ENCODE measurements at regions not wholly inside any gene's neighbourhood (a gene's known extent, or its start where the extent isn't known, plus 50 kb on each side); places are given as distances from the start of the nearest gene placed in this dataset.

DNA sequence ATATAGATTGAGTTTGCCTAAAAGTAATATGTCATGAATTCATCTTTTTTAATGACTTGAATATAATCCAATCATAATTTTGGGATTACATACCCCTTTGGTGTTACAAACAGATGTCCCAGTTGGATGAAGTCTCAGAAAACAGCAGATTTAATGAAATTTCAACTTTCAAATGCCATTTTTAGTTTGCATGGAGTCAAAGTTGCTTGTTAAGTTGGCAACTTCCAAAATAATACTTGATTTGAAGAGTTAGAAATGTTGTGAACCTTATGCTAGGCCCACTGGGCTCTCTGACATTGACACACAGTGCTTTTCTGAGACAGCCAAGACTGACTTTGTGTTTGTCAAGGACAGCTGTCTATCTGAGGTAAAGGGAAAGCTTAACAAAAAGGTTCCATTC lies 248.1 kb downstream of the KIF20B start:
- H3K4me3 ChIP-seq (ENCODE audit: low read length in 2 of 2), result no peak overlapping the region
- H3K9me3 ChIP-seq (ENCODE audit: control insufficient read depth in 2 of 2, insufficient read depth in 1 of 2, low read length in 1 of 2), result peaks cover 0 to 8% of the 10 kb centered on the region in 2 donors
- no peak overlapping the region for H3K27ac ChIP-seq (ENCODE audit: low read depth in 1 of 2, low read length in 1 of 2)
- DNase-seq (ENCODE audit: low read depth in 6 of 9, low spot score in 9 of 9), result no peak
- H3K4me1 ChIP-seq (ENCODE audit: control insufficient read depth in 2 of 2, insufficient read depth in 2 of 2, low read length in 2 of 2), result no peaks in the 10 kb centered on the region
- no peaks in the 10 kb centered on the region for H3K27me3 ChIP-seq (ENCODE audit: control insufficient read depth in 2 of 2, insufficient read depth in 1 of 2, low read length in 1 of 2)
- H3K36me3 ChIP-seq (ENCODE audit: control insufficient read depth in 2 of 2, insufficient read depth in 2 of 2, low read length in 1 of 2), result no peaks in the 10 kb centered on the region

- Histone ChIP-seq H3K9me3 (ENCODE audit: control insufficient read depth in 2 of 2, insufficient read depth in 1 of 2, low read length in 1 of 2) (peaks cover 0 to 8% of the 10 kb centered on the region in 2 donors), H3K4me3 (ENCODE audit: low read length in 2 of 2) (no peak overlapping the region), H3K27me3 (ENCODE audit: control insufficient read depth in 2 of 2, insufficient read depth in 1 of 2, low read length in 1 of 2) (no peaks in the 10 kb centered on the region), H3K36me3 (ENCODE audit: control insufficient read depth in 2 of 2, insufficient read depth in 2 of 2, low read length in 1 of 2) (no peaks in the 10 kb centered on the region), H3K4me1 (ENCODE audit: control insufficient read depth in 2 of 2, insufficient read depth in 2 of 2, low read length in 2 of 2) (no peaks in the 10 kb centered on the region), H3K27ac (ENCODE audit: low read depth in 1 of 2, low read length in 1 of 2) (no peak overlapping the region)
- DNase-seq (ENCODE audit: low read depth in 6 of 9, low spot score in 9 of 9), result no peak
- WGBS, result 100% methylated on average over 1 of the region's 1 CpG
These were observed 250.9 kb downstream of the KIF20B start for GRCh38 chr10:89952325-89952724.

DNA sequence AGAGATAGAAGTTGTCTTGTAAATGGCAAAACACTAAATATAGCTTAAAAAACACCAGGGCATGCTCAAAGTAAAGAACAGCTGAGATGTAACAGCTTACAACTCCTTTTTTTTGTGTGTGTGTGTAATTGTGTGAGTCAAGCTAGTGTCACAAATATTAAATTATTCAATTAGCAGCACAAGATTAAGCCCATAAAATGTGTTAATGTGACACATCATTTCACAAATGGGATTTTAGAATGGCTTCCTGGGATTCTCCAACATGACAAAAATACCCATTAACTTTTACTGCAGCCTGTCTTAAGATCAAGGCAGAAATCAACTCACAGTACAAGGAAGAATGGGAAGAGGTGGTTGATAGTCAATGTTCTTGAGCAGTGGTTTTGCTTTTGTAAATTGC lies 251.4 kb downstream of the KIF20B start:
- H3K27ac ChIP-seq (ENCODE audit: low read depth in 1 of 2, low read length in 1 of 2), result no peak overlapping the region

DNA sequence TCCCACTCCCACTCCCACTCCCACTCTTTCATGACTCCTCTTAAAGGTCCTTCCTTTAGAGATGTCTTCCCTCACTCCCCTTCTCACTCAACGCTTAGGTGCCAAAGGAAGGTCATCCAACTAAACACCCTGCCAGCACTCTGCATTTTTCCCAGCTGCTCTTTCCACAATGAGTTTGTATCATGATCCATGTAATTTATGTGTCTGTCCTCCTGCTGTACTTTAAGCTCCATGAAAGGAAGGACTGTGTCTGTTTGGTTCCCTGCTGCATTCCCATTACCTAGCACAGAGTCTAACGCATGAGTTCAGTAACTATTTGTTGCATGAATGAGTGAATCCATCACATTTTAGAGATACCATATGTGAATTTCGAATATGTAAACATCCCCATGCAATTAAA lies 252.7 kb downstream of the KIF20B start:
- Histone ChIP-seq H3K4me1 (ENCODE audit: control insufficient read depth in 2 of 2, insufficient read depth in 2 of 2, low read length in 2 of 2) (no peaks in the 10 kb centered on the region), H3K4me3 (ENCODE audit: low read length in 2 of 2) (no peak overlapping the region), H3K27ac (ENCODE audit: low read depth in 1 of 2, low read length in 1 of 2) (no peak overlapping the region), H3K27me3 (ENCODE audit: control insufficient read depth in 2 of 2, insufficient read depth in 1 of 2, low read length in 1 of 2) (no peaks in the 10 kb centered on the region), H3K9me3 (ENCODE audit: control insufficient read depth in 2 of 2, insufficient read depth in 1 of 2, low read length in 1 of 2) (peaks cover 0 to 8% of the 10 kb centered on the region in 2 donors), H3K36me3 (ENCODE audit: control insufficient read depth in 2 of 2, insufficient read depth in 2 of 2, low read length in 1 of 2) (no peaks in the 10 kb centered on the region)
- 95% methylated on average over 3 of the region's 3 CpGs for WGBS
- no peak for DNase-seq (ENCODE audit: low read depth in 6 of 9, low spot score in 9 of 9)

More for the DNA sequence above, 251.4 kb downstream of the KIF20B start:
- no peak overlapping the region for H3K4me3 ChIP-seq (ENCODE audit: low read length in 2 of 2)
- peaks cover 0 to 8% of the 10 kb centered on the region in 2 donors for H3K9me3 ChIP-seq (ENCODE audit: control insufficient read depth in 2 of 2, insufficient read depth in 1 of 2, low read length in 1 of 2)
- DNase-seq (ENCODE audit: low read depth in 6 of 9, low spot score in 9 of 9), result no peak
- no peaks in the 10 kb centered on the region for H3K4me1 ChIP-seq (ENCODE audit: control insufficient read depth in 2 of 2, insufficient read depth in 2 of 2, low read length in 2 of 2)
- H3K36me3 ChIP-seq (ENCODE audit: control insufficient read depth in 2 of 2, insufficient read depth in 2 of 2, low read length in 1 of 2), result no peaks in the 10 kb centered on the region
- H3K27me3 ChIP-seq (ENCODE audit: control insufficient read depth in 2 of 2, insufficient read depth in 1 of 2, low read length in 1 of 2), result no peaks in the 10 kb centered on the region

DNA sequence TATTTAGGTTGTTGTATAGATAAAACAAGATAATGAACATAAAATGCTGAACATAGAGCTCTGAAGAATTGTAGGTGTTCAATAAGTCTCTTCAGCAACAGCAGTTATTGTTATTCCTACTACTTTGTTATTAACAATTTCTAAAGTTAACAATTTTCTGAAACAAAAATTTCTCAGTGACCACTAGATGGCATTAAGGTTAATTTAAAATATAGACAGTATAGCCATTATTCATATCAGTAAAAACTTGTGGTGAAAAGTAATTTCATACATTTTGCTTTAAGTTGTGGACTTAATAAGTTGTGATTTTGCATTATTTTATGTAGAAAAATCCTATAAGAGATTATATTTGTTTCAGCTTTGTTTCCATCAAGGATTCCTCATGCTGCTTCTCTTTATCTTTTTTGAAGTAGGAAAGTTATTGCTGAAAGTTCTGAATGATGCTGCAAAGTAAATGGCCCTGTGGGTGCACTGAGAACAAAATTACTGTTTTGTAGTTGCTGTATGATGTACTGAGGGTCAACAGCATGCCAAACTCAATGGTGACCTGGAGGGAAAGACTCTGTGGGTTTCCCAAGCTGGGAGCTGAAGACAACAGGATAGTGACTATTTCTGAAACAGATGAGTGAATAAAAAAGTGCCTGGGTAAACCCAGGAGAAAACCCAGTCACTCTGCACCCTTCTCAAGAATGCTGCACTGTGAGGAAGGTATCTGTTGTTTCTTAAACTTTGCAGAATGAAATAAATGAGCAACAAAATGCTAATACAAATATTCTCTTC lies 253.6 kb downstream of the KIF20B start:
- no peak for DNase-seq (ENCODE audit: low read depth in 6 of 9, low spot score in 9 of 9)
- Histone ChIP-seq H3K27me3 (ENCODE audit: control insufficient read depth in 2 of 2, insufficient read depth in 1 of 2, low read length in 1 of 2) (no peaks in the 10 kb centered on the region), H3K9me3 (ENCODE audit: control insufficient read depth in 2 of 2, insufficient read depth in 1 of 2, low read length in 1 of 2) (peaks cover 0 to 8% of the 10 kb centered on the region in 2 donors), H3K36me3 (ENCODE audit: control insufficient read depth in 2 of 2, insufficient read depth in 2 of 2, low read length in 1 of 2) (no peaks in the 10 kb centered on the region), H3K27ac (ENCODE audit: low read depth in 1 of 2, low read length in 1 of 2) (no peak overlapping the region), H3K4me1 (ENCODE audit: control insufficient read depth in 2 of 2, insufficient read depth in 2 of 2, low read length in 2 of 2) (no peaks in the 10 kb centered on the region), H3K4me3 (ENCODE audit: low read length in 2 of 2) (no peak overlapping the region)

DNA sequence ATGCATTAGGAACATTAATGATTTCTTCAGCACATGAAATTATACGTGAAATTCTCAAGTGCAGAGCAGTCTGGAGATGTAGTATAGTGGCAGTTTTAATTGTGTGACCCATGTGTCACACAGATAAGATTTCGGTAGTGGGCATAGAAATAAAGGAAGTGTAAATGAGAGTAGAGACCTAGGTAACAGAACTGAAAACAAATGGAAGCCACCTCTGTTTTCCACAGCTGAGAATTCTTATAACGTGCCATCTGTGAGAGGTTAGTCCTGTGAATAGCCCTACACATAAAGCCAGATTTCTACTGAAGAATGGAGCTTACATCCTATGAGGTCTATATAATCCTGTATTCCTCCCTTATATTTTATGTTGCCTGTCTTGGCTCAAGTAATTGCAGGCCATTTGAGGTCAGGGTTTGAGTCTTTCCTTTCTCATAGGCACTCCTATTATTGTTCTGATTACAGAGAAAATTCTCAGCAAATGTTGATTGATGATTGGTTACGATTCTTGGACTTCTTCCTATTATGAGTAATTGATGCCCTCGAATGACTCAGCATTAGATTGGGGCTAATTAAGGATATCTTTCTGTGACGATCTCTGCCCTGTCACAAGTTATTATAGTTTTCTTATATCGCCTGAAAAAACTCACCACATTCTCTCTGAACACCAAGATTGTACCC lies 258.2 kb downstream of the KIF20B start:
- H3K4me3 ChIP-seq (ENCODE audit: low read length in 2 of 2), result no peak overlapping the region
- H3K27me3 ChIP-seq (ENCODE audit: control insufficient read depth in 2 of 2, insufficient read depth in 1 of 2, low read length in 1 of 2), result no peaks in the 10 kb centered on the region
- H3K27ac ChIP-seq (ENCODE audit: low read depth in 1 of 2, low read length in 1 of 2), result no peak overlapping the region
- H3K36me3 ChIP-seq (ENCODE audit: control insufficient read depth in 2 of 2, insufficient read depth in 2 of 2, low read length in 1 of 2), result no peaks in the 10 kb centered on the region
- DNase-seq (ENCODE audit: low read depth in 6 of 9, low spot score in 9 of 9), result no peak
- no peaks in the 10 kb centered on the region for H3K4me1 ChIP-seq (ENCODE audit: control insufficient read depth in 2 of 2, insufficient read depth in 2 of 2, low read length in 2 of 2)
- no peaks in the 10 kb centered on the region for H3K9me3 ChIP-seq (ENCODE audit: control insufficient read depth in 2 of 2, insufficient read depth in 1 of 2, low read length in 1 of 2)
- 92% methylated on average over 7 of the region's 7 CpGs for WGBS

DNA sequence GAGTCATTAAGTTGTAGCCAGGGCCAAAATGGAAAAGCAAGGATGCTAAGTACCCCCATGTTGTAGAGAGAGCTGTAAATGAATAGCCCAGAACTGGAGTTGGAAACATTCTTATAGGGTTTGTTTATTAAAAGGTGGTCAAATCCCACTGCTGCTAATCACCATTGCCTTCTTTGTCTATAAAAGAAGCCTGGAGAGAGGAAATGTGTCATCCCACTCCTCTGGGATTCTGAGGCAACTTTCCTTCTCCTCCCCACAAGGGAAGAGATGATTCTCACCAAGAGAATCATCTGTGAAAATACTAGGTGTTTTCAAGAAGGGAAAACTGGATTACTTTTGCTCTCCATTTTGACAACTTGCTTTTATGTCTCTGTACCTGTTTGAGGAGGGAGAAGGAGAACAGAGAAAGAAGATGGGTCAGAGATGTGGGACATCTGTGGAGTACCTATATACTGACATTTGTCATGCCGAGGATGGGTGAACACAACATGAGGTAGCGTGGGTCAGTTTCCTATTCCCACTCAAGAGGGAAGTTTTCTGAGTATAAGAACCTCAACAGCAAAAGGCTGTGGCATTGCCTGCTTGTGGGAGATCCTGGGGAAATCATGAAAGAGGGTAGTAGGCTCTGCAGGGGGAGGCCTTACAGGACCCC lies 262.2 kb downstream of the KIF20B start:
- Histone ChIP-seq H3K27me3 (ENCODE audit: control insufficient read depth in 2 of 2, insufficient read depth in 1 of 2, low read length in 1 of 2) (no peaks in the 10 kb centered on the region), H3K9me3 (ENCODE audit: control insufficient read depth in 2 of 2, insufficient read depth in 1 of 2, low read length in 1 of 2) (no peaks in the 10 kb centered on the region), H3K36me3 (ENCODE audit: control insufficient read depth in 2 of 2, insufficient read depth in 2 of 2, low read length in 1 of 2) (no peaks in the 10 kb centered on the region), H3K4me1 (ENCODE audit: control insufficient read depth in 2 of 2, insufficient read depth in 2 of 2, low read length in 2 of 2) (no peaks in the 10 kb centered on the region), H3K27ac (ENCODE audit: low read depth in 1 of 2, low read length in 1 of 2) (no peak overlapping the region), H3K4me3 (ENCODE audit: low read length in 2 of 2) (no peak overlapping the region)
- 98% methylated on average over 2 of the region's 2 CpGs for WGBS
- no peak for DNase-seq (ENCODE audit: low read depth in 6 of 9, low spot score in 9 of 9)

DNA sequence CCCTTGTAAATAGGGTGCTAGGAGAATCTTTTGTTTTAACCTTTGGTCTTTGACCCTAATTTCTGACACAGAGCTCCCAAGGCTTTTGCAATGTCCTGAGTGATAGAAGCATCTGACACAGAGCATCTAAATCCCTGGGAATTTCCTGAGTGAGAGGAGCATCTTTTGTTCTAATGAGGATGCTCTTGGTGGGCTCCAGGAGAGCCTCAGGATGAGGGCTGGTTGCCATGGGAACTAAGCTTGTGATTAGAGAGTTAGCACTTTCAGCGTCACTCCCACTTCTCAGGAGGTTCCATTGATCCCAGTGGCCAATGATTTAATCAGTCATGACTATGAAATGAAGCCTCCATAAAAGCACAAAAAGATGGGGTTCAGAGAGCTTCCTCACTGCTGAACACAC lies 264.8 kb downstream of the KIF20B start:
- 95% methylated on average over 1 of the region's 1 CpG for WGBS
- no peak for DNase-seq (ENCODE audit: low read depth in 6 of 9, low spot score in 9 of 9)
- Histone ChIP-seq H3K27me3 (ENCODE audit: control insufficient read depth in 2 of 2, insufficient read depth in 1 of 2, low read length in 1 of 2) (no peaks in the 10 kb centered on the region), H3K36me3 (ENCODE audit: control insufficient read depth in 2 of 2, insufficient read depth in 2 of 2, low read length in 1 of 2) (no peaks in the 10 kb centered on the region), H3K4me3 (ENCODE audit: low read length in 2 of 2) (no peak overlapping the region), H3K27ac (ENCODE audit: low read depth in 1 of 2, low read length in 1 of 2) (no peak overlapping the region), H3K9me3 (ENCODE audit: control insufficient read depth in 2 of 2, insufficient read depth in 1 of 2, low read length in 1 of 2) (no peaks in the 10 kb centered on the region), H3K4me1 (ENCODE audit: control insufficient read depth in 2 of 2, insufficient read depth in 2 of 2, low read length in 2 of 2) (no peaks in the 10 kb centered on the region)

DNA sequence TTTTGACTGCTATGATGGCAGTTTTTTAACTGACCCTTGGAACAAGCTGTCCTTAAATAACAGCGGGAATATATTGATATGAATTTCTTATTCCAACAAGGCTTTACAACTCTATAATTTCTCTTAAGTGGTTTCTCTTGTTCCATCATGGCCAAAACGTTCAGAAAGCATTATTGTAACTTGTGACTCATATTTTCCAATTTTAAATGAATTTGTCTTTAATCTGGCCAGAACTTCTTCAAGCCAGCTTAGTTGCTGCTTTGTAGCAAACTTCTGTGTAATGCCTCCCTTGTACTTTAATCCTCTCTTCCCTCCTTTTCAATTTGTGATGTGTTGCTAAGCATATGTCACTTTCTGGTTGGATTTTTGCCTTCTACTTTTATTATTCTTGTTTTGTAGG lies 271.9 kb downstream of the KIF20B start:
- peaks cover 0 to 3% of the 10 kb centered on the region in 2 donors for H3K4me1 ChIP-seq (ENCODE audit: control insufficient read depth in 2 of 2, insufficient read depth in 2 of 2, low read length in 2 of 2)
- no peaks in the 10 kb centered on the region for H3K27me3 ChIP-seq (ENCODE audit: control insufficient read depth in 2 of 2, insufficient read depth in 1 of 2, low read length in 1 of 2)
- H3K9me3 ChIP-seq (ENCODE audit: control insufficient read depth in 2 of 2, insufficient read depth in 1 of 2, low read length in 1 of 2), result no peaks in the 10 kb centered on the region
- no peak for DNase-seq (ENCODE audit: low read depth in 6 of 9, low spot score in 9 of 9)
- no peak overlapping the region for H3K27ac ChIP-seq (ENCODE audit: low read depth in 1 of 2, low read length in 1 of 2)
- H3K4me3 ChIP-seq (ENCODE audit: low read length in 2 of 2), result no peak overlapping the region
- no peaks in the 10 kb centered on the region for H3K36me3 ChIP-seq (ENCODE audit: control insufficient read depth in 2 of 2, insufficient read depth in 2 of 2, low read length in 1 of 2)
- 75% methylated on average over 2 of the region's 2 CpGs for WGBS
